ENCODE measurements at regions not wholly inside any gene's neighbourhood (a gene's known extent, or its start where the extent isn't known, plus 50 kb on each side); places are given as distances from the start of the nearest gene placed in this dataset.
"Not testable (repeated sequence)": the region's sequence is repeated elsewhere in the genome, so short reads cannot be mapped to it uniquely, and the experiment has no call there.

DNA sequence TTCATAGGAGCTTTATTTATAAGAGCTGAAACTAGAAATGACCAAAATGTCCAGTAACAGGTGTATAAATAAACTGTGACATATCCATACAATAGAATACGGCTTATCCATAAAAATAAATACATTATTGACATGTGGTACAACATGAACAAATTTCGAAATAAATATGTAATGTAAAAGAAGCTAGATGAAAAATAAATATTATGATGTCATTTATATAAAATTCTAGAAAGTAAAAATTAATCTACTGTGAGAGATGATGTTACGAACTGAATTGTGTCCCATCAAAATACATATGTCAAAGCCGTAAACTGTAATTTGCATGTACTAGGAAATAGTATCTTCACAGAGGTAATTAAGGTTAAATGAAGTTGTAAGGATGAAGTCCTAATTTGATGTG lies 1104.9 kb downstream of the NSUN3 start:
- no peak for DNase-seq (ENCODE audit: low spot score)

DNA sequence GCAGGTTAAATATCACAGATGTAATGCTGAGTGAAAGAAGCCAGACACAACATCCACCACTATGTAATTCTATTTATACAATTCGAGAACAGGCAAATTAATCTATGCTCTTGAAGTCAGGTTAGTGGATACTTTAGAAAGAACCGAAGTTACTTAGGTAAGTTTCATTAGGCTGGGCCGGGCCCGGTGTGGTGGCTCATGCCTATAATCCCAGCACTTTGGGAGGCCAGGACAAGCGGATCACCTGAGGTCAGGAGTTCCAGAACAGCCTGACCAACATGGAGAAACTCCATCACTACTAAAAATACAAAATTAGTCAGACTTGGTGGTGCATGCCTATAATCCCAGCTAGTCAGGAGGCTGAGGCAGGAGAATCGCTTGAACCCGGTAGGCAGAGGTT lies 1105.7 kb downstream of the NSUN3 start:
- no peak for DNase-seq (ENCODE audit: low spot score)

DNA sequence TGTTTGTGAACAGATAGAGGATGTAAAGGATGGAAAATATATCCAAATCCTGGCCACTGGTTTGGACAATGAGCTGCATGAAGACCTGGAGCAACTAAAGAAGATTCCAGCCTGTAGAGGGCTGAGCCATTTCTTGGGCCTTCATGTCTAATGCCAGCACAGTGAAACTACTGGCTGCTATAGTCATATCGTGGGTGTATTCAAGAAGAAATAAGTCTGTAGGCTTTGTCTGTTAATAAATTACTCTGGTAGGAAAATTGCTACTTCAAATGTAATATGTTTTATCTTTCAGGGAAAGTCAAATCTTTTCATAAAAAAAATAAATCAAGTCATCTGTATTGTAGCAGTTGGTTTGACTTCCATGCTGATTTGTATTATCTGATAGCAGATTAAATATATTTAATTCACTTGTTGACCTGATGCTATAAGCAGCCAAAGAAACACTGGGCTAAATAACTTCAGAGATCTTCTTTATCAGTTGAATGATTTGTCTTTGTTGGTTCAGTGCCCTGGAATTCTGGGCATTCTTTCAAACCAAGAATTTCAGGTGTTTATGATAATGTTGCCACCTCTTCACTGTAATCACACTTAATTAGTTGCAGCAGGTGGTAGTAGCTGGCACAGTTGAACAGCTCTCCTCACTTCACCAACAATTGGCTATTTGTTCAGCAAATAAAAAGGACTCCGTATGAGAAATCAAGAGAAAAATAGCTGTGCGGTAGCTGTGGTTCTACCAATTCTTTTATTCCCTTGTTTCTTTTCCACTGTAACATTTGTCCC lies 1109.5 kb downstream of the NSUN3 start:
- DNase-seq (ENCODE audit: low spot score) = no peak

DNA sequence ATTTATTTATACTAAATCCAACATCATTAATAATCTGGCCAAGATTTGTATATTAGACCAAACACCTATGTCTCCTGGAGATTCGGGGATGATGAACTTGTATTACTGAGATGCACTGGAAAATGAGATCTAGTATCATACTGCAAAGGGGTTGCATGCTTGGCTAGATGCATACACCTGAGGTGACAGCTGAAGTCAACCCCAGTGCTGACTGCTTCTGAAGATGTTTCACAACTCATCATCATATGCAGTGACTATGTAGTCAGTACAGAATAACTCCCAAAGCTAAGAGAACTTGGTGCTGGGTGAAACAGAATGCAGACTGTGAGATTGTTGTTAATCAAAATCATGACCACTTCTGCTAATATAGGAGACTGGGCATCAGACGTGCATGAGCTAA lies 1114.2 kb downstream of the NSUN3 start:
- DNase-seq (ENCODE audit: low spot score) = no peak

DNA sequence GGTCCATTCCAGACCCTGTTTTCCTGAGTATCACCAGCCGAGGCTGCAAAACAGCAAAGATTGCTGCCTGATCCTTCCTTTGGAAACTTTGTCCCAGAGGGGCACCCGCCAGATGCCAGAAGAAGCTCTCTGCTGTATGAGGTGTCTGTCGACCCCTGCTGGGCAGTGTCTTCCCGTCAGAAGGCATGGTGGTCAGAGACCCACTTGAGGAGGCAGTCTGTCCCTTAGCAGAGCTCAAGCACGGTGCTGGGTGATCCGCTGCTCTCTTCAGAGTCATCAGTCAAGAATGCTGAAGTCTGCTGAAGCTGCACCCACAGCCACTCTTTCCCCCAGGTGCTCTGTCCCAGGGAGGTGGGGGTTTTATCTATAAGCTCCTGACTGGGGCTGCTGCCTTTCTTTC lies 1121.2 kb downstream of the NSUN3 start:
- no peak for DNase-seq (ENCODE audit: low spot score)

DNA sequence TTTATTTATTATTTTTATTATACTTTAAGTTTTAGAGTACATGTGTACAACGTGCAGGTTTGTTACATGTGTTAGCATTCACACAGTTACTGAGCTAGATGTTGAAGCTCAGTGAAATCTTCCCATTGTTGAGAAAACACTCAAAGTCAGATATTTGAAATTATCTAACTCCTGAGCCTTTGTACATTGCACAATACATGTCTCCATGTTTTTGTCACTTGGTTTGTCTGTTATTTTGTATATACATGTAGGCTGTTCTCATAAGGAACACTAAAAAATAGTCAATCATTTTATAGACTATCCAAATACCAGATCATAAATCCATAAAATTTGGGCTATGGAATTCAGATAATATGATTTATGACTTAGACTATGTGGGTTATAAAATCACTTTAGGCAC lies 1126.5 kb downstream of the NSUN3 start:
- no peak for DNase-seq (ENCODE audit: low spot score)

GRCh38 chr3:95197661-95198060 lies 1134.8 kb downstream of the NSUN3 start:
- no peak for DNase-seq (ENCODE audit: low spot score)

GRCh38 chr3:95200384-95200783 lies 1137.5 kb downstream of the NSUN3 start:
- no peak for DNase-seq (ENCODE audit: low spot score)

DNA sequence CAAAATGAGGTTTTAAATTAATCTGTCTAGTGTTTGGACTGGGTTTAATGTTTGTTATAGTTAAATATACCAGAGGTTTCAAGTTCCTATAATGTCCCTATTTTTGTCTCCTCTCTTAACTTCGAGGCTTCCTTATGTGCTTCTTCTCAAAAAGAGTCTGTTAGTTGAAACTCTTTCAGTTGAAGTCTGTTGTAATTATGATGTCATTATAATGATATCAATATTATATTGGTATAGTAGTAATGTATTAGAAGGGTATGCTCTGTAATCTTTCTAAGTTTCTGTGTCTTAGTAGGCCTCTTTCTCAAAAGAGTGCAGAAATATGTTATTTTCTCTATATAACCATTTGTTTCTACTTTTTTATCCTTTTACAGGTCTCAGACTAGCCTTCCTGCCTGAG lies 1148.0 kb downstream of the NSUN3 start:
- no peak for DNase-seq (ENCODE audit: low spot score)

GRCh38 chr3:95212117-95212516 lies 1149.3 kb downstream of the NSUN3 start:
- no peak for DNase-seq (ENCODE audit: low spot score)

DNA sequence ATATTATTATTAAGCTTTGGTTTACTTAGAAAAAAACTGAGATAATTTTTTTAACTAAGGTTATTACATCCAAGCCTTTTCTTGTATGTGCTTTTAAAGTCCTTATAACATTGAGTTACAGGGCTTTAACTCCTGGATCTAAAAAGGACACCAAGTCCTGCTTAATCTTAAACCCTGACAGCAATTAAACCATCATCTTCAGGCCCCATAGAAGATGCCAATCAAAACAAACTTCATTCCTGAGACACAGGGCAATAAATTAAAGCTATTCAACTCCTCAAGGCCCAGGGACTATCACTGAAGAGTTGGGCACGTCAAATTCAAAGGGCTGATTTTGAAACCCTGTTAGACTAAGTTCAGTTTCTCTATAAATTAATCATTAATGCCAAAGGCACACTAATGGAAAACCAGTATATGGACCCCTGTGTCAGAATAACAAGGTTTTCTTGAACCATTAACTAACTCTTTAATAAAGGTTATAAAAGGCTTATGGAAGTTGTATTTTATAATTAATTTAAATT lies 1152.6 kb downstream of the NSUN3 start:
- no peak for DNase-seq (ENCODE audit: low spot score)

- no peak for DNase-seq (ENCODE audit: low spot score)
These were observed 1154.8 kb downstream of the NSUN3 start for GRCh38 chr3:95217661-95218060.

DNA sequence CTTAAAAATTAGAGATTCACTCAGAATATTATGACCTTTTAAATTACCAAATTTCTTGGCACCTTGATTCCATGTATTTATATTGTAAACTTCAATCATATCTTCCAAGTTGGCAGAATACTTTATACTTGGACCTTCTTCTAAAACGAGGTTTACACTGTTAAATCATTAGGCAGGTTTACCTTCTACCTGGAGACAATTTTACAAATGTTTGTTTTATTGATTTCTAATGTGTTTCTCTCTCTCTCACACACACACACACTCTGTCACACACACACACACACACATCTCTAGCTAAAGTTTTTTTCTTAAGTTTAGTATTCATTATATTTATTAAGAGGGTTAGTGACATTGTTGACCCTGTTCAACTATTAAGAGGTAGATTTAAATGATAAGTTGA lies 1155.6 kb downstream of the NSUN3 start:
- DNase-seq (ENCODE audit: low spot score) = no peak

GRCh38 chr3:95226437-95226836 lies 1163.6 kb downstream of the NSUN3 start:
- DNase-seq (ENCODE audit: low spot score) = no peak

DNA sequence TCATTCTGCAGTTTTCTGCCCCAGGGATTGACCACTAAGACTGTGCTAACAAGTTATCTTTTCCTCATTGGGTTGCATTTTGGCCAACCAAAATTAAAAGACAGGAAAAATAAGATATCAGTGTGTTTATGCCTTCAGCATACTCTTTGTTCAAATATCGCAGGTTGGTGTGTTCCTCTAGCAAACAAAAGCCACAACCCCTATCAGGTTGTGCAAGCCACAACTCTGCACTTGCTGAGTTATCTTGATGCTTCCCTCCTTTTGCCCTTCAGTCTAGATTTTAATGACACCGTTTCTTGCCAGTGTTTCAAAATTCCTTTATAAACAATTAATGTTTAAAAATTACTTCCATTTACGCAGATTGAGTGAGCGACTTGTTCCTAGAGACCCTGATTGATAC lies 1164.2 kb downstream of the NSUN3 start:
- no peak for DNase-seq (ENCODE audit: low spot score)

GRCh38 chr3:95228416-95228815 lies 1165.6 kb downstream of the NSUN3 start:
- DNase-seq (ENCODE audit: low spot score) = no peak

DNA sequence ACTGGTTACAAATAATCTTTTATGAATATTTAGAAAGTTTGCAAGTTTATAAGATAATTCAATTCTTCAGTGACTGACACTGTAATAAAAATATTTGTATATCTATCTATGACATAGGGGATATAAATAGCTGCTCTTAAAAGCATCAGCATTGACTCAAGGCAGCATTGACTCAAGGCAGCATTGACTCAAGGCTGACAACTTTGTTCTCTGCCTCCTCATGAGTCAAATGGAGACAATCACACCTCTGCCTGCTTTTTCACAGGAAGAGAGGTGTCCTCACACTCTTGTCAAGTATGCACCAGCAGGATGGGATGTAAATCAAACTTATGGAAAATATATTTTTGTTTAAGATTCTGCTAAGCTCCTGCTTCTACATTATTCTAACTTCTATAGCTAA lies 1173.1 kb downstream of the NSUN3 start:
- DNase-seq (ENCODE audit: low spot score) = no peak

GRCh38 chr3:95237783-95238182 lies 1174.9 kb downstream of the NSUN3 start:
- DNase-seq (ENCODE audit: low spot score) = no peak

DNA sequence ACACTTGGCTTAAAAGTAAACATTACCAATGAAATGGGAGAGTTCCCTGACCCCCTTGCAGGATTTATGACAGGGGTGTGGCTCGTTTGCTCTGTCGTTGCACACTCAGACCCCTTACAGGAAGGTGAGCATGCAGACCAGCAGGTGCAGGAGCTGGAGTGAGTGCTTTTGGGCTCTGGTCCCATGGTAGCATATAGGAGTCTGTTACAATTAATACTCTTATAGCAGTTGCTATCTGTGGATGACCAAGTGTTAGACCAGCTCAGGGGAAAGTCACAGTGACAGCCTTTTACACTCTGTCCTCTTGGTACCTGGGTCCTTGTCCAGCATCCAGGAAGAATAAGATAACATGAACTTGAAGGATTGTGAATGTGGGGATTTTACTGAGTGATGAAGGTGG lies 1177.5 kb downstream of the NSUN3 start:
- DNase-seq (ENCODE audit: low spot score) = no peak

- not testable (repeated sequence) for DNase-seq (ENCODE audit: low spot score)
These were observed 1178.4 kb downstream of the NSUN3 start for GRCh38 chr3:95241256-95241655.

GRCh38 chr3:95246413-95246812 lies 1183.6 kb downstream of the NSUN3 start:
- no peak for DNase-seq (ENCODE audit: low spot score)

GRCh38 chr3:95254061-95254460 lies 1191.2 kb downstream of the NSUN3 start:
- no peak for DNase-seq (ENCODE audit: low spot score)

DNA sequence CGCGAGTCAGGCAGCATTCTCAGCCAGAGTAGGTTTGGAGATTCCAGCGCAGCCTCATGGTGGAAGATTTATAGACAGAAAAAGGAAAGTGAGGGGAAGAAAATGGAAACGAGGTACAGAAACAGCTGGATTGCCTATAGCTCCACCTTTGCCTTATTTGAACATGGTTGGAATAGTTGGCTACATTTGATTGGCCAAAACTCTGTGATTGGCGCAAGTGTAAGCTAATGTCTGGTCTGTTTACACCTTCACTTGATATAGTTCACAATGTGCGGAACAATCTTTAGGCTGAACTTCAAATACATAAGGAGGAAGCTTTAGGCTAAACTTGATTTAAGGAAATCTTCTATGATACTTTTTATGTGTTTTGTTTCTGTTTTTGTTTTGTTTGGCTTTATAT lies 1191.9 kb downstream of the NSUN3 start:
- no peak for DNase-seq (ENCODE audit: low spot score)

- no peak for DNase-seq (ENCODE audit: low spot score)
These were observed 1202.3 kb downstream of the NSUN3 start for GRCh38 chr3:95265129-95265528.
